ENCODE measurements at regions not wholly inside any gene's neighbourhood (a gene's known extent, or its start where the extent isn't known, plus 50 kb on each side); places are given as distances from the start of the nearest gene placed in this dataset.

- TF ChIP-seq REST (IDR thresholded peaks at IDR 0.05; ENCODE audit: borderline replicate concordance): no peak
Measured at GRCh38 chr2:114123925-114124324, 234.0 kb downstream of the ACTR3 start (continued).

- Histone ChIP-seq H3K27ac (ENCODE audit: low read length) (no peak overlapping the region), H3K36me3 (ENCODE audit: insufficient read depth, low read length) (no peaks in the 10 kb centered on the region), H3K9me3 (ENCODE audit: low read length) (no peaks in the 10 kb centered on the region), H3K27me3 (ENCODE audit: insufficient read depth, low read depth, low read length) (no peaks in the 10 kb centered on the region), H3K4me3 (ENCODE audit: low read length) (no peak overlapping the region), H3K4me2 (ENCODE audit: low read length) (no peak overlapping the region), H3F3A (ENCODE audit: insufficient read depth, low read length, poor library complexity, severe bottlenecking) (no peaks in the 10 kb centered on the region), H3K9me2 (ENCODE audit: insufficient read depth, low read length) (no peaks in the 10 kb centered on the region), H2AFZ (ENCODE audit: low read depth, low read length) (no peak overlapping the region), H4K20me1 (ENCODE audit: insufficient read depth) (no peaks in the 10 kb centered on the region), H3K9ac (ENCODE audit: low read length) (no peak overlapping the region), H3K79me2 (replicated peaks; ENCODE audit: insufficient read depth, low read length) (no peaks in the 10 kb centered on the region)
- no peak for TF ChIP-seq RAD21 (conservative IDR thresholded peaks at IDR 0.05)
- no peak for TF ChIP-seq REST (IDR thresholded peaks at IDR 0.05; ENCODE audit: borderline replicate concordance)
- no peak for TF ChIP-seq EP300 (conservative IDR thresholded peaks at IDR 0.05; ENCODE audit: poor library complexity, severe bottlenecking)
- no peak for TF ChIP-seq TAF1 (IDR thresholded peaks at IDR 0.05; ENCODE audit: low read depth)
- TF ChIP-seq, protein P1, sequence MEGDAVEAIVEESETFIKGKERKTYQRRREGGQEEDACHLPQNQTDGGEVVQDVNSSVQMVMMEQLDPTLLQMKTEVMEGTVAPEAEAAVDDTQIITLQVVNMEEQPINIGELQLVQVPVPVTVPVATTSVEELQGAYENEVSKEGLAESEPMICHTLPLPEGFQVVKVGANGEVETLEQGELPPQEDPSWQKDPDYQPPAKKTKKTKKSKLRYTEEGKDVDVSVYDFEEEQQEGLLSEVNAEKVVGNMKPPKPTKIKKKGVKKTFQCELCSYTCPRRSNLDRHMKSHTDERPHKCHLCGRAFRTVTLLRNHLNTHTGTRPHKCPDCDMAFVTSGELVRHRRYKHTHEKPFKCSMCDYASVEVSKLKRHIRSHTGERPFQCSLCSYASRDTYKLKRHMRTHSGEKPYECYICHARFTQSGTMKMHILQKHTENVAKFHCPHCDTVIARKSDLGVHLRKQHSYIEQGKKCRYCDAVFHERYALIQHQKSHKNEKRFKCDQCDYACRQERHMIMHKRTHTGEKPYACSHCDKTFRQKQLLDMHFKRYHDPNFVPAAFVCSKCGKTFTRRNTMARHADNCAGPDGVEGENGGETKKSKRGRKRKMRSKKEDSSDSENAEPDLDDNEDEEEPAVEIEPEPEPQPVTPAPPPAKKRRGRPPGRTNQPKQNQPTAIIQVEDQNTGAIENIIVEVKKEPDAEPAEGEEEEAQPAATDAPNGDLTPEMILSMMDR (IDR thresholded peaks at IDR 0.05; ENCODE audit: poor library complexity, severe bottlenecking): no peak
- no peak for TF ChIP-seq POLR2AphosphoS5 (IDR thresholded peaks at IDR 0.05)
- TF ChIP-seq MXI1 (conservative IDR thresholded peaks at IDR 0.05; ENCODE audit: poor library complexity, severe bottlenecking): no peak
- no peak for TF ChIP-seq EZH2 (IDR thresholded peaks at IDR 0.05; ENCODE audit: borderline replicate concordance, insufficient read depth, low read length, poor library complexity, severe bottlenecking)
- TF ChIP-seq SMC3 (conservative IDR thresholded peaks at IDR 0.05; ENCODE audit: poor library complexity): no peak
Measured at GRCh38 chr2:114127372-114127771, 237.5 kb downstream of the ACTR3 start.
